ENCODE measurements at regions not wholly inside any gene's neighbourhood (a gene's known extent, or its start where the extent isn't known, plus 50 kb on each side); places are given as distances from the start of the nearest gene placed in this dataset.

- no peaks in the 10 kb centered on the region for H3K9me2 ChIP-seq (ENCODE audit: low read depth, low read length)
- no peak overlapping the region for H2AFZ ChIP-seq (ENCODE audit: low read length)
- no peak for TF ChIP-seq CTCF (IDR thresholded peaks at IDR 0.05; ENCODE audit: low read length)
- no peak for TF ChIP-seq EZH2 (IDR thresholded peaks at IDR 0.05; ENCODE audit: borderline replicate concordance, low read length)
- no peaks in the 10 kb centered on the region for H3K4me1 ChIP-seq (ENCODE audit: insufficient read depth, low read length, severe bottlenecking)
- H3F3A ChIP-seq (ENCODE audit: insufficient read depth, low read length), result no peaks in the 10 kb centered on the region
- H3K79me2 ChIP-seq (ENCODE audit: insufficient read depth, low read length), result no peaks in the 10 kb centered on the region
- no peak overlapping the region for H3K4me2 ChIP-seq (ENCODE audit: low read length)
- no peaks in the 10 kb centered on the region; the same call in 1 of the 2 replicates for H3K27me3 ChIP-seq (ENCODE audit: insufficient read depth, low read length)
- H4K20me1 ChIP-seq (ENCODE audit: insufficient read depth, low read length), result no peaks in the 10 kb centered on the region
- no peaks in the 10 kb centered on the region for H3K36me3 ChIP-seq (ENCODE audit: insufficient read depth, low read length)
- H3K27ac ChIP-seq (ENCODE audit: low read depth, low read length, poor library complexity, severe bottlenecking), result no peak overlapping the region
- no peaks in the 10 kb centered on the region for H3K9me3 ChIP-seq (ENCODE audit: low read length)
- no peak overlapping the region for H3K9ac ChIP-seq (ENCODE audit: low read length)
- no peak overlapping the region for H3K4me3 ChIP-seq (ENCODE audit: low read depth, low read length, poor library complexity, severe bottlenecking)
Measured at GRCh38 chr5:2093859-2094615, 211.3 kb upstream of the IRX4 start.

GRCh38 chr5:2091921-2092320 is 209.2 kb upstream of the IRX4 start:
- Histone ChIP-seq H3K4me1 (ENCODE audit: insufficient read depth, low read length, severe bottlenecking) (no peaks in the 10 kb centered on the region), H3K27ac (ENCODE audit: low read depth, low read length, poor library complexity, severe bottlenecking) (no peak overlapping the region), H3K4me2 (ENCODE audit: low read length) (no peak overlapping the region)

GRCh38 chr5:2087980-2088379 is 205.3 kb upstream of the IRX4 start:
- H3K79me2 ChIP-seq (ENCODE audit: insufficient read depth, low read length), result no peaks in the 10 kb centered on the region
- H3F3A ChIP-seq (ENCODE audit: insufficient read depth, low read length), result no peaks in the 10 kb centered on the region
- no peak overlapping the region for H3K27ac ChIP-seq (ENCODE audit: low read depth, low read length, poor library complexity, severe bottlenecking)

More at GRCh38 chr5:2091921-2092320, 209.2 kb upstream of the IRX4 start:
- no peaks in the 10 kb centered on the region; the same call in 1 of the 2 replicates for H3K27me3 ChIP-seq (ENCODE audit: insufficient read depth, low read length)
- no peaks in the 10 kb centered on the region for H4K20me1 ChIP-seq (ENCODE audit: insufficient read depth, low read length)
- no peaks in the 10 kb centered on the region for H3K79me2 ChIP-seq (ENCODE audit: insufficient read depth, low read length)
- H3K9me2 ChIP-seq (ENCODE audit: low read depth, low read length), result no peaks in the 10 kb centered on the region
- H3K4me3 ChIP-seq (ENCODE audit: low read depth, low read length, poor library complexity, severe bottlenecking), result no peak overlapping the region
- TF ChIP-seq EZH2 (IDR thresholded peaks at IDR 0.05; ENCODE audit: borderline replicate concordance, low read length) (no peak), CTCF (IDR thresholded peaks at IDR 0.05; ENCODE audit: low read length) (no peak)
- no peak overlapping the region for H3K9ac ChIP-seq (ENCODE audit: low read length)
- H3K36me3 ChIP-seq (ENCODE audit: insufficient read depth, low read length), result no peaks in the 10 kb centered on the region
- no peak overlapping the region for H2AFZ ChIP-seq (ENCODE audit: low read length)
- H3K9me3 ChIP-seq (ENCODE audit: low read length), result no peaks in the 10 kb centered on the region
- H3F3A ChIP-seq (ENCODE audit: insufficient read depth, low read length), result no peaks in the 10 kb centered on the region

More at GRCh38 chr5:2087980-2088379, 205.3 kb upstream of the IRX4 start:
- H3K9me3 ChIP-seq (ENCODE audit: low read length), result no peaks in the 10 kb centered on the region
- no peaks in the 10 kb centered on the region for H3K9me2 ChIP-seq (ENCODE audit: low read depth, low read length)
- no peaks in the 10 kb centered on the region for H4K20me1 ChIP-seq (ENCODE audit: insufficient read depth, low read length)
- no peaks in the 10 kb centered on the region for H3K4me1 ChIP-seq (ENCODE audit: insufficient read depth, low read length, severe bottlenecking)
- H3K4me2 ChIP-seq (ENCODE audit: low read length), result no peak overlapping the region
- H3K27me3 ChIP-seq (ENCODE audit: insufficient read depth, low read length), result no peaks in the 10 kb centered on the region; the same call in 1 of the 2 replicates
- no peak overlapping the region for H2AFZ ChIP-seq (ENCODE audit: low read length)
- TF ChIP-seq CTCF (IDR thresholded peaks at IDR 0.05; ENCODE audit: low read length), result no peak
- TF ChIP-seq EZH2 (IDR thresholded peaks at IDR 0.05; ENCODE audit: borderline replicate concordance, low read length), result no peak
- no peak overlapping the region for H3K9ac ChIP-seq (ENCODE audit: low read length)
- no peaks in the 10 kb centered on the region for H3K36me3 ChIP-seq (ENCODE audit: insufficient read depth, low read length)
- no peak overlapping the region for H3K4me3 ChIP-seq (ENCODE audit: low read depth, low read length, poor library complexity, severe bottlenecking)

Measured in OCI-LY1 (cell line).